MV-4-11 (cell line): ENCODE measurements at regions not wholly inside any gene's neighbourhood (a gene's known extent, or its start where the extent isn't known, plus 50 kb on each side); places are given as distances from the start of the nearest gene placed in this dataset.
"Not testable (repeated sequence)": the region's sequence is repeated elsewhere in the genome, so short reads cannot be mapped to it uniquely, and the experiment has no call there.

Source experiments
- DNase-seq: peaks from one replicate; lab custom pipeline; 2025; lab: John Stamatoyannopoulos, UW

DNA sequence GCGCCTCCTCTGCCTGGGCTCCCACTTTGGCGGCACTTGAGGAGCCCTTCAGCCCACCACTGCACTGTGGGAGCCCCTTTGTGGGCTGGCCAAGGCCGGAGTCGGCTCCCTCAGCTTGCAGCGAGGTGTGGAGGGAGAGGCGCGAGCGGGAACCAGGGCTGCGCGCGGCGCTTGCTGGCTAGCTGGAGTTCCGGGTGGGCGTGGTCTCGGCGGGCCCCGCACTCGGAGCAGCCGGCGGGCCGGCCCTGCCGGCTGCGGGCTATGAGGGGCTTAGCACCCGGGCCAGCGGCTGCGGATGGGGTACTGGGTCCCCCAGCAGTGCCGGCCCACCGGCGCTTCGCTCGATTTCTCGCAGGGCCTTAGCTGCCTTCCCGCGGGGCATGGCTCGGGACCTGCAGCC lies 344.5 kb downstream of the NYAP2 start:
- not testable (repeated sequence) for DNase-seq

DNA sequence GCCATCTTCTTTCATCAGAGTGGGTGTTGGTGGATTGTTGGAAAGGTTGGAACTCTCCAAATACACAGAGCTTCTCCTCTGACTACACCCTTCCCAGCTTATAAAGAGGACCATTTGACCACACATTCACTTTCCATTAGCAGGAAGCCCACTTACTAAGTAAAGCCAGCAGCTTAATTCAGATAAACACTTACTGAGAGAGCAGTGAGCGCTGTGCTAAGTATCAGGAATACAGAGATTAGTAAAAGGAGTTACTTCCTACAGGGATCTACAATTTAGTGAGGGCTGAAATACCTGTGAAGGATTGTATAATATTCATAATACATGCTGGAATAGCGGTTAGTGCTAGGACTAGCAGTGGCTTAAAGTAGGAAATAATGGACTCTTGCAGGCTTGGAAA lies 343.0 kb downstream of the NYAP2 start:
- DNase-seq, result no peak

DNA sequence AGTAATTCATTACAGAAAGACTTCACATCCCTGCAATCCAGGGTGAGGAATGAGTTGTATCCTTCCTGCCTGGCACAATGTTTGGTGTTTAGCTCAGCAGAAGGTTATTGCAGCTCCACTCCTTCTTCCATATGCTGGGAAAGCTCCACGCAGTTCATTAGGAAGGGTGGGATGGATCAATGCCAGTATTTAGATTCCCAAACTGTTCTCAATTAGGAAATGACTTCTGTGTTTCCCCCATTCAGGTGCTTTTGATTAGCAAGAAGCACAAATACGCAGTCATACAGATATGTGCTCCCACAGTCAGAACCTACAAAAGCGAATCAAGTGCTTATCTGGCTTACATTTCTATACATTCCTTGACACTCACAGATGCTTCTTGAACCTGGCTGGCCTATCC lies 340.6 kb downstream of the NYAP2 start:
- no peak for DNase-seq

GRCh38 chr2:225739328-225739727 lies 339.8 kb downstream of the NYAP2 start:
- peak; percentile 2 for DNase-seq

- DNase-seq, result no peak
Measured at GRCh38 chr2:225738735-225739134, 339.2 kb downstream of the NYAP2 start.

DNA sequence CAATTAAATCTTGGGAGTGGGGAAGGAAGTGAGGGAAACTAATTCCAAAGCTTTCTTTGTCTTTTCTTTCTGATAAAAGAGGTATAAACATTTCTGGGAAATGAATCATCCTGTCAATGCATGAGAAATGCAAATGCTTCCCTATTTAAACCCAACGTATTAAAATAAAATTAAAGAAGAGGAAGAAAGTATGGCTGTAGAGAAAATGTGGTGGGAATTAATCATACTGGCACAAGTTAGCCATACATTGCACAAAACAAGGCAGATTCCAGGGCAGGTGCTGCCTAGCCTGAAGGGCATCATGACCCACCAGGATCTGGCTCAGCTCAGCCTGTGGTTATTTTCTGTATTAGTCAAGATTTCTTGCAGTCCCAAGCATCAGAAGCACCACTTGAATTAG lies 338.0 kb downstream of the NYAP2 start:
- peak; percentile 6 for DNase-seq

- DNase-seq, result no peak
Measured at GRCh38 chr2:225735844-225736243, 336.3 kb downstream of the NYAP2 start.

DNA sequence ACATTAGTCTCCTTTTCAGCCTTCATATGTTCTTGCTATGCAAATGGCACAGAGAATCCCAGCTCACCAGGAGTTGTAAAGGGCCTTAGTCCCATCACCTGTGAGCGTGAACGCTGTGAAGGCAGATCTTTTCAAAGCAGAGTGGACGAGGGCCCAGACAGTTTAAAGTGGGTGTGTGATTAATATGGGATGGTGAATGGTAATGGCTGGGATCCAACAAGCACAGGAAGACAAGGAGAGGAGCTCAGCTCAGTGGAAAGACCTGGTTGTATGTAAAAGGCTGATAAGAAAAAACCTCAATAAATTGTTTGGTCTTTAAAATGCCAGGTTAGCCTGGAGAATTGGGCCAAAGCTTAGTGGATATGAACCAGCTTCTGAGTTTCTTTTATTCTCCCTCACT lies 326.2 kb downstream of the NYAP2 start:
- DNase-seq, result no peak
